Heart right ventricle (tissue), 16 donors: ENCODE measurements at regions not wholly inside any gene's neighbourhood (a gene's known extent, or its start where the extent isn't known, plus 50 kb on each side); places are given as distances from the start of the nearest gene placed in this dataset.

Source experiments
- ATAC-seq, 8 donors: fragments of 200-7000 bp; cut with Tn5 transposase; one replicate each; pipeline ENCODE4 v1.9.1; 2020; ENCODE audit warnings: mild to moderate bottlenecking in 8 of 8, moderate library complexity in 8 of 8, moderate number of reproducible peaks in 1 of 8
- DNase-seq, 2 donors: peaks; one replicate each; pipeline ENCODE4 v3.0.0-alpha.2; 2020
- H3K27ac ChIP-seq, 10 donors: fragments of 200-600 bp; sonication (generic) in 2 of 10; one replicate each; pipeline versions ENCODE4 v1.5.0 to v1.8.0; 2020 to 2022; ENCODE audit warnings: mild to moderate bottlenecking in 3 of 10
- H3K27me3 ChIP-seq, 7 donors: fragments of 200-600 bp; one replicate each; pipeline ENCODE4 v1.8.0; 2021 to 2022; ENCODE audit warnings: mild to moderate bottlenecking in 2 of 7
- H3K36me3 ChIP-seq, 9 donors: fragments of 200-600 bp; sonication (generic) in 1 of 9; one replicate each; pipeline versions ENCODE4 v1.5.0 to v1.8.0; 2020 to 2022; ENCODE audit warnings: mild to moderate bottlenecking in 2 of 9
- H3K4me1 ChIP-seq, 9 donors: fragments of 200-600 bp; sonication (generic) in 1 of 9; one replicate each; pipeline versions ENCODE4 v1.5.0 to v1.8.0; 2020 to 2022; ENCODE audit warnings: mild to moderate bottlenecking in 4 of 9
- H3K4me3 ChIP-seq, 10 donors: fragments of 200-600 bp; sonication (generic) in 2 of 10; one replicate each; pipeline versions ENCODE4 v1.5.0 to v1.8.0; 2020 to 2022; ENCODE audit warnings: mild to moderate bottlenecking in 7 of 10, moderate library complexity in 2 of 10
- H3K9me3 ChIP-seq, 11 donors: fragments of 200-600 bp in 10 of 11; sonication (generic) in 2 of 11; one replicate each; pipeline versions ENCODE4 v1.5.0 to v1.8.0; 2013 to 2022; ENCODE audit warnings: mild to moderate bottlenecking in 2 of 11, control low read depth in 1 of 11, moderate library complexity in 1 of 11
- WGBS, 2 donors: extraction: QIAGEN DNeasy Blood & Tissue Kit; methylation state at CpG; one replicate each; pipeline ENCODE4 v1.1.7; 2013; ENCODE audit warnings: inconsistent platforms in 1 of 2; 5-methylcytosine and 5-hydroxymethylcytosine counted together
- intact Hi-C, 10 donors: fragments of 100-400 bp; cut with DNase I; formaldehyde crosslinking; loops; one replicate each; pipeline versions ENCODE4 v1.11.1 to v1.14.2; 2022
- TF ChIP-seq, protein P1 (sequence below), 9 donors: fragments of 200-600 bp; sonication (generic) in 2 of 9; IDR thresholded peaks; one replicate each; pipeline versions ENCODE4 v1.5.0 to v1.8.0; 2021 to 2022; ENCODE audit warnings: antibody characterized with exemption in 9 of 9, mild to moderate bottlenecking in 5 of 9, moderate library complexity in 1 of 9
- donor health status: Arrhythmogenic right ventricular cardiomyopathy.
- donor health status: ischemic (EF 13 %, LVEDD 7.1; RV severe dilation, severe dysfunction).
- donor health status: healthy with polysubstance abuse.
- donor health status: DM: no; HTN: yes; CAD: no.
- donor health status: DM: no; HTN: no; CAD: no.
- donor health status: ischemic (EF 25% LVEDD 6.9; RV normal size, moderate dysfunction).
- donor health status: ischemic (EF 25% LVEDD 5.7; RV mildly dilated, moderate dysfunction).
- donor health status: healthy.
- donor health status: DM: yes; HTN: yes; CAD: no.
- donor health status: Ischemic cardiomyopathy.
- donor health status: ischemic (EF 35%, LVEDD 5.7; RV mildly dilated, moderate dysfunction).
- donor health status: nonischemic (EF 11% LVEDD 7.7; RV severe dilation, severe dysfunction).
- donor health status: DM: yes; HTN: yes; CAD: no.
- donor health status: PGD.
- donor health status: ischemic (EF 29% LVEDD 5.4; RV normal size, mild dysfunction).
- donor health status: nonischemic (EF 23%, LVEDD 6.1; RV moderate dilation, normal function).

- ATAC-seq (no peak), DNase-seq (no peak)
- H3K9me3 ChIP-seq = no peaks in the 10 kb centered on the region
- WGBS, 2 donors = 51 to 66% methylated on average over 1 of the region's 1 CpG
- intact Hi-C loops = no loop called here
- no peaks in the 10 kb centered on the region for H3K36me3 ChIP-seq
- peaks cover 0 to 17% (median 0%) of the 10 kb centered on the region in 9 donors for H3K4me1 ChIP-seq
- TF ChIP-seq, protein P1, sequence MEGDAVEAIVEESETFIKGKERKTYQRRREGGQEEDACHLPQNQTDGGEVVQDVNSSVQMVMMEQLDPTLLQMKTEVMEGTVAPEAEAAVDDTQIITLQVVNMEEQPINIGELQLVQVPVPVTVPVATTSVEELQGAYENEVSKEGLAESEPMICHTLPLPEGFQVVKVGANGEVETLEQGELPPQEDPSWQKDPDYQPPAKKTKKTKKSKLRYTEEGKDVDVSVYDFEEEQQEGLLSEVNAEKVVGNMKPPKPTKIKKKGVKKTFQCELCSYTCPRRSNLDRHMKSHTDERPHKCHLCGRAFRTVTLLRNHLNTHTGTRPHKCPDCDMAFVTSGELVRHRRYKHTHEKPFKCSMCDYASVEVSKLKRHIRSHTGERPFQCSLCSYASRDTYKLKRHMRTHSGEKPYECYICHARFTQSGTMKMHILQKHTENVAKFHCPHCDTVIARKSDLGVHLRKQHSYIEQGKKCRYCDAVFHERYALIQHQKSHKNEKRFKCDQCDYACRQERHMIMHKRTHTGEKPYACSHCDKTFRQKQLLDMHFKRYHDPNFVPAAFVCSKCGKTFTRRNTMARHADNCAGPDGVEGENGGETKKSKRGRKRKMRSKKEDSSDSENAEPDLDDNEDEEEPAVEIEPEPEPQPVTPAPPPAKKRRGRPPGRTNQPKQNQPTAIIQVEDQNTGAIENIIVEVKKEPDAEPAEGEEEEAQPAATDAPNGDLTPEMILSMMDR (IDR thresholded peaks at IDR 0.05) = no peak
- no peak overlapping the region for H3K27ac ChIP-seq
- no peaks in the 10 kb centered on the region for H3K27me3 ChIP-seq
- no peak overlapping the region for H3K4me3 ChIP-seq
These were observed 503.8 kb upstream of the BOD1L1 start for GRCh38 chr4:14131335-14131734.

GRCh38 chr4:14132301-14132700 lies 504.8 kb upstream of the BOD1L1 start:
- Histone ChIP-seq H3K4me1 (peaks cover 0 to 10% (median 0%) of the 10 kb centered on the region in 9 donors), H3K27me3 (no peaks in the 10 kb centered on the region), H3K4me3 (no peak overlapping the region), H3K27ac (no peak overlapping the region), H3K36me3 (no peaks in the 10 kb centered on the region), H3K9me3 (no peaks in the 10 kb centered on the region)
- TF ChIP-seq, protein P1 (IDR thresholded peaks at IDR 0.05) = no peak
- DNase-seq (no peak), ATAC-seq (no peak)
- WGBS, 2 donors = 92 to 100% methylated on average over 1 of the region's 1 CpG
- intact Hi-C loops = no loop called here

DNA sequence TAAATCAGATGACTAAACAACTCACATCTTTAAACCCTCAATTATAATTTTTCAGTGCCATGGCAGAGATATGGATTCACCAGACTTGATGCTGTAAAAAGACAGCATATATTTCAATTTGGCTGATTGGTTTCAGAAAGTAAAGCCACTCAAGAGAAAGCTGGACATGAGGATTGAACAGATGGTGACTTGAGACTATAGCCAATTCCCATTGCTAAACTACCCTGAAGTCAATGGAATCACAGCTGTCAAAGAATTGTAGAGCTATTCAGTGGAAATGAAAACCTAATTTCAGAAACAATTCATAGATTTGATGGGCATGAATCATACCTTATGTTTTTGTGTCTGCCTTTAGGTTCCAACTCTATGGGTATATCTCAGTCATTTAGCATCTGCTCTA lies 510.6 kb upstream of the BOD1L1 start:
- H3K27me3 ChIP-seq = no peaks in the 10 kb centered on the region
- ATAC-seq = no peak
- no peaks in the 10 kb centered on the region for H3K4me1 ChIP-seq
- DNase-seq = no peak
- intact Hi-C loops = no loop called here
- H3K9me3 ChIP-seq = peaks cover 0 to 7% (median 0%) of the 10 kb centered on the region in 11 donors
- H3K27ac ChIP-seq = no peak overlapping the region
- H3K36me3 ChIP-seq = no peaks in the 10 kb centered on the region
- H3K4me3 ChIP-seq = no peak overlapping the region
- TF ChIP-seq, protein P1 (IDR thresholded peaks at IDR 0.05) = no peak

DNA sequence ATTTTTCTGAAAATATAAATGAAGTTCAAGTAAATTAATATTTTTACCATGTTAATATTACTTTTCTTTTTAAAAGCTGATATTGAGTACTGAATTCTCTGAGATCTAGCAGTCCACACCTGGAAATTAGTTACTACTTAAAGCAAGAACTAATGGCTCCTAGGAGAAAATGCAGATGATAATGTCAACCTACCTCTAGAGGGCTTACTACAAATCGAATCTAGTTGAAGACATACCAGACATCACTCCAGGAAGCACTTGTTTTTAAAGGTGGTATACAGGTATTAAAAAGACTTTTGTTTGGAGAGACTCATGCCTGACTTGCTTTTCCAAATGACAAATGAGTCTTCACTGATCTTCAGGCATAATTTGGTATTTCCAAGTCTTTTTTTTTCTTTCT lies 516.4 kb upstream of the BOD1L1 start:
- no peak overlapping the region for H3K27ac ChIP-seq
- no peak for ATAC-seq
- H3K27me3 ChIP-seq = no peaks in the 10 kb centered on the region
- TF ChIP-seq, protein P1 (IDR thresholded peaks at IDR 0.05) = no peak
- no peak for DNase-seq
- H3K36me3 ChIP-seq = no peaks in the 10 kb centered on the region
- peaks cover 0 to 7% (median 0%) of the 10 kb centered on the region in 11 donors for H3K9me3 ChIP-seq
- intact Hi-C loops = no loop called here
- WGBS, 2 donors = 25 to 32% methylated on average over 1 of the region's 1 CpG
- H3K4me3 ChIP-seq = no peak overlapping the region
- H3K4me1 ChIP-seq = no peaks in the 10 kb centered on the region
